HG03066 (cell line): ENCODE measurements at regions not wholly inside any gene's neighbourhood (a gene's known extent, or its start where the extent isn't known, plus 50 kb on each side); places are given as distances from the start of the nearest gene placed in this dataset.

Source experiments
- ATAC-seq: cut with Tn5 transposase; IDR thresholded peaks from one replicate; pipeline ENCODE4 v1.9.1; 2021; ENCODE audit warnings: low read depth; ENCODE audit not compliant: unreplicated experiment

GRCh38 chr1:194533641-194534040 lies 1347.2 kb upstream of the B3GALT2 start:
- ATAC-seq, result no peak

GRCh38 chr1:194517567-194517966 lies 1331.2 kb upstream of the B3GALT2 start:
- ATAC-seq, result no peak

GRCh38 chr1:194515916-194516315 lies 1329.5 kb upstream of the B3GALT2 start:
- no peak for ATAC-seq

- ATAC-seq, result no peak
Observed at GRCh38 chr1:194512957-194513356, 1326.5 kb upstream of the B3GALT2 start.

GRCh38 chr1:194512345-194512744 lies 1325.9 kb upstream of the B3GALT2 start:
- ATAC-seq, result no peak

GRCh38 chr1:194503209-194503608 lies 1316.8 kb upstream of the B3GALT2 start:
- no peak for ATAC-seq

GRCh38 chr1:194495434-194495833 lies 1309.0 kb upstream of the B3GALT2 start:
- no peak for ATAC-seq

GRCh38 chr1:194487172-194487571 lies 1300.8 kb upstream of the B3GALT2 start:
- no peak for ATAC-seq

GRCh38 chr1:194485432-194485831 lies 1299.0 kb upstream of the B3GALT2 start:
- no peak for ATAC-seq

- ATAC-seq, result no peak
Observed at GRCh38 chr1:194478731-194479130, 1292.3 kb upstream of the B3GALT2 start.

GRCh38 chr1:194477908-194478307 lies 1291.5 kb upstream of the B3GALT2 start:
- peak; percentile 88 for ATAC-seq

GRCh38 chr1:194476872-194477271 lies 1290.5 kb upstream of the B3GALT2 start:
- ATAC-seq, result no peak

- no peak for ATAC-seq
Observed at GRCh38 chr1:194476351-194476750, 1289.9 kb upstream of the B3GALT2 start.

- ATAC-seq, result no peak
Observed at GRCh38 chr1:194474701-194475100, 1288.3 kb upstream of the B3GALT2 start.

- ATAC-seq, result no peak
Observed at GRCh38 chr1:194473766-194474165, 1287.4 kb upstream of the B3GALT2 start.

- ATAC-seq, result no peak
Observed at GRCh38 chr1:194469282-194469681, 1282.9 kb upstream of the B3GALT2 start.

- ATAC-seq, result no peak
Observed at GRCh38 chr1:194466706-194467105, 1280.3 kb upstream of the B3GALT2 start.

- ATAC-seq, result no peak
Observed at GRCh38 chr1:194447636-194448035, 1261.2 kb upstream of the B3GALT2 start.

GRCh38 chr1:194445244-194445643 lies 1258.8 kb upstream of the B3GALT2 start:
- no peak for ATAC-seq

- no peak for ATAC-seq
Observed at GRCh38 chr1:194442901-194443575, 1256.6 kb upstream of the B3GALT2 start.

- no peak for ATAC-seq
Observed at GRCh38 chr1:194437135-194437534, 1250.7 kb upstream of the B3GALT2 start.

GRCh38 chr1:194431121-194431520 lies 1244.7 kb upstream of the B3GALT2 start:
- ATAC-seq, result no peak

GRCh38 chr1:194420706-194421105 lies 1234.3 kb upstream of the B3GALT2 start:
- ATAC-seq, result no peak
